Activated CD8-positive, alpha-beta memory T cell treated with anti-CD3 and anti-CD28 coated beads, Interleukin-2, amount 50 U/mL, for 4 hours (primary cell): ENCODE measurements at regions not wholly inside any gene's neighbourhood (a gene's known extent, or its start where the extent isn't known, plus 50 kb on each side); places are given as distances from the start of the nearest gene placed in this dataset.
"Not testable (repeated sequence)": the region's sequence is repeated elsewhere in the genome, so short reads cannot be mapped to it uniquely, and the experiment has no call there.

Experiments used
- DNase-seq: peaks from one replicate; pipeline ENCODE4 v3.0.0-alpha.2; 2020

DNA sequence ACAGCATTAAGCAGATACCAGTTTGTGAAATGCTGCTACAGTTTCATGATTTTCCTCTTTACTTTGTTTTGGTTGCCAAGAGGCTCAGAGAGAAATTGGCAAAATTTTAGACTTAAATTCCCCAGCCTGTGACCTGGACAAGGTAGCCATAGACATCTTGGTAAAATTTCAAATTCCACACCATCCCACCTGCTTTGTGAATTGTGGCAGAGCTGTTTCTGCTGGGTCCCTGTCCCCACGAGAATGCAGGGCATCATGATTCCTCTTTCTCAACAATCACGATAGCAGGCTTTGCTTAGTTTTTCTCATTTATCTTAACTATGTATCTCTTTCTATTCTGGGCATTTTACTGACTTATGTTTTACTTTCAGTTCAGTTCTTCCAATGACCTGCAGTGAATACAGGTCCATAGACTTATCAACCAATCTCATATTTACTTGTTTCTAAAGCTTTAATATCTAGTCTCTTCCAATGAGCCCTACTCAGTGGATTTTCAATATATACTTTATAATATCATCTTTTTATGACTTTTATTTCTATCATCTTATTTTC lies 351.6 kb downstream of the SOCS6 start:
- DNase-seq = no peak

DNA sequence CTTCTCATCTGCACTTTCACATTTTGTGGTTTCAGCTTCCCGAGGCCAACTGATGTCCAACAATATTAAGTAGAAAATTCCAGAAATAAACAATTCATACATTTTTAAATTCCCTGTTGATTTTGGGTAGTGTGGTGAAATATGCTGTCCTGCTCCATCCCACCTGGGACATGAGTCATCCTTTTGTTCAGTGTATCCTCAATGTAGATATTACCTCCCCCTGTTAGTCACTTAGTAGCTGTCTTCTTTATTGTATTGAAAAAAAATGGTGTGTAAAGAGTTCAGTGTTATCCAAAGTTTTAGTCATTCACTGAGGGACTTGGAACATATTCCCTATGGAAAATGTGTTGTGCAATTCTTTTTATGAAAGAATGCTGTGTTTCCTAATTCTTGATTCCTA lies 348.1 kb downstream of the SOCS6 start:
- DNase-seq = no peak

DNA sequence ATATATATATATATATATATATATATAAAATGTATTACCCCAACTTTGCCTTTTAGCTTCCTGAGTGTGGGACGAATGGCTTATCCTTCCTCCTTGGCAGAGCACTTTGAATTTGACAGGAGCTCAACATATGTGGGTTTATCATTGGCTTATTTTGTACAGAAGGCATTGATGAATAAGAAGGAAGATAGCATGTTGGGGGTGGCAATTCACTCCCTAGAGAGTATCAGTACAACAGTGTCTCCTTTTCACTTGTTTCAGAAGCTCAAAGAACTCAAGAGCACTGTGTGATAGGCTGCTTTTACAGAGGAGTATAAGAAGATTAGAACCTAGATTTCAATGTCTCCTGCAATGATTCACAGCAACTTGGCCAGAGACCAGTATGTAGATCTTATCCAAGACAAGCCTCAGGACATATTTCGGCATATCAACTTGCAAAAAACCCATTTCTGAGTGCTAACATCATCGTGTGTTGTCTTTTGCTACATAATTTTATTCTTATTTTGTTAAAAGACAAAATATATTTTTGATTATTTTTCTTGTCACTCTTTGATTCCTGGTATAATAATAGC lies 345.8 kb downstream of the SOCS6 start:
- no peak for DNase-seq

DNA sequence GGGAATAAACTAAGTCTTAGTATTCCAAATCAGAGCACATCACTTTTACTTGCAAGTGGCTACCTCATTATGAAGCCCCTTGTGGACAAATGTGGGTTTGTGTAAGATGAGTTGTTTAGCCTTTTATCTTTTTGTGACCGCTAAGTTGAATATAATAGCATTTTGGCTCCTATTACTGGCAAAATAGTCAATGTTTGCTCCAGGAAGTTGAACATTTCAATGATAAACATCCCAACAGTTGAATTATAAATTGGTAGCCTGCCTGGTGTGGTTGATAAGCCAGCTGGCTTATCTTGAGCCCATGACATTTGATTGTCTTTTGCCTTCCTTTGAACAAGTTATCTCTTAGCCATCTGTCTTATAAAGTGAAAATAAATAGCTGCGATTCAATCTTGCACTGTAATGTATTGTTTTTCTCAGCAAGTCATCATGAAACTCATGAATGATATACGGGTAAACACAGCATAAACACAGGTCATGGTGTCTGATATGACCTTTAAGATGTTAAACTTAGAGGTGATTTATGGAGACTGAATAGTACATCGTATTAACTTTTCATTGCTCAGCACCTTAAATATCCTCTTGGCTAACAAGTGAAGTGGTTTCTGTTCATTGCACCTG lies 338.4 kb downstream of the SOCS6 start:
- DNase-seq = no peak

DNA sequence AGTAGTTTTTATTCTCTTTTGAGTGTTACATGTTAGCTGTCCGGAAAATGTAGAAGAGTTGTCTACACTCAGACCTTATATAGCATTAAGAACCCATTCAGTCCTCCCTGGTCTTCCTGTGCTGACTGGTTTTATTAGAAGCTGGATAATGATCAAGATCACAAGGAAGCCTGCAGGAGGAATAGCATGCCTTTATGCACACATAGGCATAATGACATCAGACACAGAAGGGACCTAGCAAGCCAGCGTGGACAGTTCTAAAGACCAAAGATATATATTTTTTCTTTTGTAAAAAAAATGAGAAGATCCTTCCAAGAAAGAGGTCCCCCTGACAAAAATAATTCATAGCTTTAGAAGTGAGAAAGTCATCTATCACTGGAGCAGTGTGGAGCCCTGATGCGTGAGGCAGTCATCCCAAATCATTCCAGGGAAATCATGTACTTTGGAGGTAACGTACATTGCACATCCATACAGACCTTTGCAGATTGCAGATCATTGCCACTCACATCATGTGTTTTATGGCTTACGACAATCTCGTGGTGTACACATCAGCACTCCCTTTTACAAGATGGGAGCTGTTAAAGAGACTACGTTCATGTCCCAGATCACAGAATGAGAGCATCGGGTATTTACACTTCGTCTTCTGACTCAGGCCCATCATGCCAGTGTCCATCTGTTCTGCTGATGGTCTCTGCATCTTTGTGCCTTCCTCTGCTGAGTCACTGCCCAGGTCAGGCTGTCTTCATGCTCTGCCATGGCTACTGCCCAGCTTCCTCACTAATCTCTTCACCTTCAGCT lies 334.0 kb downstream of the SOCS6 start:
- no peak for DNase-seq

DNA sequence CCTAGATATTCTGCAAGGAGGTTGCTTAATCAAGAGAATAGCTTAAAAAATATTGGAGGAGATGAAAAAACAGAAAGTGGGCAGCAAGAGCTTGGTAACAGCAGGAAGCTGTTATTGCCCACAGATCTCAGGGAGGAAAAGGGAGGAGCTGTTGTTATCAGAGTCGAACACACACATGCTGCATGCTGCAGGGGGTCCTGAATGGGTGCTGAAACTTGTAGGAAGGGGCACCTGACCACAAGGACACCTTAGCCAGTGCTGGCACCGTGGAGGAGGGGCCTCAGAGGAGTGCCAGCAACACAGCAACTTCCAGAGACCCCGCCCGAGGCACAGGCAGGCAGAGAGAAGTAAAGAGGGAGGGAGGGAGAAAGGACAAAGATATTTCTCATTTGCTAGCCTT lies 332.9 kb downstream of the SOCS6 start:
- peak; percentile 17 for DNase-seq

DNA sequence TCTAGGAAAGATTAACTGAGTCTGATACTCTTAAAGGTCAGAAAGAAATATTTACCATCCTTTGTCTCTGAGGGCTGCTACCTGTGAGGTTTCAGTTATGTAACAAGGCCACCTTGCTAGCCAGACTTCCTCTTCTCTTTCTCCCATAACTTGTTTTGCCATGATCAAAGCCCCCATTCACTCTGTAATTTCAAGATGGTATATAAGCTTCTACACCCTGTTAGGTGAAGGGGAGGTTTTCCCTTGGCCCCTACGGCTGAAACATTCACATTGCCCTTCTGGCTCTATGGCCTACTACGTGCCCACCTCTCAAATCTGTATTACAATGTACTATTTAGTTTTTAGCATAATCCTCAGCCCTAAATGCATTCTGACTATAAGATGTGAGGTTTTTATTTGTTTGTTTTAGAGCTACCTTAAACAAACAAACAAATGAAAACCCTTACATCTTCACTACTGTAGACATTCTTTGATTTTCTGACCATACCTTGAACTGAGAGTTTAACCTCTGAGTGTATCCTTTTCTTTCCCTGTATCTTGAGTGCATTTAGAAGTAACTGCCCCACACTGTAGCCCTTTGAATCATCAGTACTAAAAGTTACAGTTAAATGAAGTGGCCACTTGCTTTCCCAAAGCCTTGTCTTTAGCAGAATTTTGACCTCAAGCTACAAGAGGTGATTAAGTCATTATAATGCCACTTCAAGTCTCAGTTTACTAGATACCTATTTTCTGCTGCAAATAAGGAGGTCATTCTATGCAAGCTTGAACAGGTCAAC lies 332.2 kb downstream of the SOCS6 start:
- no peak for DNase-seq

DNA sequence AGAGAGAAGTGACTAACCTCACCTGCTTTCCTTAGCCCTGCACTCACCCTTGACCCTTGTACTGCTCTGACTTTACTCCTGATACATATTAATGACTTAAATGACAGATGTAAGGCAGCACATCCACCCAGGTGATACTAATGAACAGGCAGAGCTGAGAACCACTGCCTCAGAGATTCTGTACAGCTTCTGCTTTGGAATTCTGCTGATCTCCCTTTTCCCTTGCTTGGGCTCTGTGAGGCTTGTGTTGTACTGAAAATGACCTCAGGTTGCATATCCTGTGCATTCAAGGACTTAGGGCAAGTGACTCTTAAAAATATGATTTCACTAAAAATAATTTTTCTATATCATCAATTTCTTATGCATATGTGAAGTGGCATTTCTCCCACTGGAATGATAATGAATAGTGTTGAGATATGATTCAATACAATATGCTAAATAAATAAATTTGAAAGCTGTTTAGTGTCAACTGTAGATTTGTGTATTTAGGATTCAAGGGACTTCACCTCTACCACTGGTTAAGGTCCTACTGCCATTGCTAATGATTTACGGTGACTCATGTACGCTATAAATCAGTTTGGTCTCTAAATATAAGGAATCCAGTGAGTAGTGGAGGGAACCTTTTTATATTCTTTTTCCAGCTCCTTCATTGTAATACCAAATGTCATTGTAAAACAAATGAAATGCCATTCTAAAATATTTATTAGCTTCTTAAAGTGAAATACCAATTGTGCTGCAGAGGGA lies 328.3 kb downstream of the SOCS6 start:
- DNase-seq = no peak

DNA sequence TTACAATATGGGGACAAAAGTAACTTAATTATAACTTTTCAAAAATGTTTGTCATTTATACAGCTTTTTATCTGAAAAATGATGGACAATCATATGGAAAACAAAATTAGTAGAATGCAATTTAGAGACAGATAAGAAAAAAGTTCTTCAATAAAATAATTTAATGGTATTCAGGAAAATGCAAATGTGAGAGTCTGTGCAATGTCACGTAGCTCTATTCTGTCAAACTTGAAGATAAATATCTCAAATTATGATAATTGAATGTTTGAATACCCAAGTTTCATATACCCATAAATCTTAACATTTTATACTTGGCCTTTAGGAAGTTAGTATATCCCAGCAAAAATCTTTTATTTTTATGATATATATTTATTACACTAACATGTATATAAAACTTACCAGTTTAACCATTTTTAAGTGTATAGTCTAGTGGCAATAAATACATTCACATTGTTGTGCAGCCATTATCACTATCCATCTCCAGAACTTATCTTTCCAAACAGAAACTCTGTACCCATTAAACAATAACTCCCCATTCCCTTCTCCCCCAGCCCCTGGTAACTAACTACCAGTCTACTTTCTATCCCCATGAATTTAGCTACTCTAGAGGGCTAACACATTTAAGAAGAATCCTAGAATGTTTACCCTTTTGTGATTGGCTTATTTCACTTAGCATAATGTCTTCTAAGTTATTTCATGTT lies 311.5 kb downstream of the SOCS6 start:
- no peak for DNase-seq

DNA sequence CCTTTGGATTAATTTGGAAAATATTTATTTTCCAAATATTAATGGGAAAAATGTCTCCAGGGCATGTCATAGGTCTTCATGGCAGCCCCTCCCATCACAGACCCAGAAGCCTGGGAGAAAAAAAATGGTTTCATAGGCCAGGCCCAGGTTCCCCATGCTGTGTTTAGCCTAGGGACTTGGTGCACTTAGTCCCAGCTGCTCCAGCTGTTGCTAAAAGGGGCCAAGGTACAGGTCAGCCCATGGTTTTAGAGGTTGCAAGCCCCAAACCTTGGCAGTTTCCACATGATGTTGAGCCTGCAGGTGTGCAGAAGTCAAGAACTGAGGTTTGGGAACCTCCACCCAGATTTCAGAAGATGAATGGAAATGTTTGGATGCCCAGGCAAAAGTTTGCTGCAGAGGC lies 309.6 kb downstream of the SOCS6 start:
- no peak for DNase-seq

DNA sequence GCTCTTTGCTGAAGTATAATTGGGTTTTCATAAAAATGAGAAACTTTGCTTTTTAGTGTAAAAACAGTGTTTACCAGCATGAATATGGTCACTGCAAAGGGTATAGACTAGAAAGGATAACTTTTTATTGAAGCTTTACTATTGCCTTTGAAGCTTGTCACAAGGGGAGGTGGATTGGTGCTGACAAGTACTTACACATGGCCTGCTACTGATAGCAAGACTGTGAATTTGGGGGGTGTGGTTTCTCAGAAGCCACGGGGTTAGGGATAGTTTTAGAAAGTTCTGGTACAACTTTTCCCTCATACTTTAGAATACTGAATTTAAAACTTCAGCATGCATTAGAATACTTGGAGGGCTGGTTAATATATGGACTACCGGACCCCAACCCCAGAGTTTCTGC lies 294.1 kb downstream of the SOCS6 start:
- DNase-seq = no peak

DNA sequence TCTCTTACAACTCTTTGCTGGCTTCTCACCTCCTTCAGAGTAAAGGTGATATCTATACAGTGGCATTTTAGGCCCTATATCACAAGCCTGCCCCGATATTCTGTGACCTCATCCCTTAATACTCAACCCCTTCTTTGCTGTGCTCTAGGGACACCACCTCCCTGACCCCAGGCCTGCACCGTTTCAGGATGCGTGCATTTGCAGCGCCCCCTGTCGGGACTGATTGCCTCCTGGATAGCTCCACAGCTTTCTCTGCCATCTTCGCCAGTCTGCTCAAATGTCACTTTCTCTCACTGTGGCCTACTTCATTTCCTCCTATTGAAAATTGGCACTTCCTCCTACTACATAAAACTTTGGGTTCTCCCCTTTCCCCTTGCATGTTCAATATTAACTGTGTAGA lies 289.6 kb downstream of the SOCS6 start:
- DNase-seq = no peak

DNA sequence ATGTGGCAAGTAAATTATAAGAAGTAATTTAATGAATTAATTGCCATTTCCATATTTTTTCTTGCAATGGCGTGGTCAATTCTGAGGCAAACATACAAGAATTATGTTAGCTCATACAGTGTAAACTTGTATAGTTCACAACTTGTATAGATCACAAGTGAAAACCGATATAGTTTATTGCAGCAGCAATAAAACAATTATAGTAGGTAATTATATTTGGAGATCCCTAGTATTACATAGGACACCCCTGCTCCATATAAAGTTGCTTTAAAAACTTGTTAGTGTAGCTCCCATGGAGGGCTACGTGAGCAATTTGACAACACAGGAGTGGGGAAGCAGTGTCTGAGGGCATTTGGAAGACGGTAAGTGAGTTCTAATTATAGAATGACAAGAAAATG lies 288.2 kb downstream of the SOCS6 start:
- no peak for DNase-seq

DNA sequence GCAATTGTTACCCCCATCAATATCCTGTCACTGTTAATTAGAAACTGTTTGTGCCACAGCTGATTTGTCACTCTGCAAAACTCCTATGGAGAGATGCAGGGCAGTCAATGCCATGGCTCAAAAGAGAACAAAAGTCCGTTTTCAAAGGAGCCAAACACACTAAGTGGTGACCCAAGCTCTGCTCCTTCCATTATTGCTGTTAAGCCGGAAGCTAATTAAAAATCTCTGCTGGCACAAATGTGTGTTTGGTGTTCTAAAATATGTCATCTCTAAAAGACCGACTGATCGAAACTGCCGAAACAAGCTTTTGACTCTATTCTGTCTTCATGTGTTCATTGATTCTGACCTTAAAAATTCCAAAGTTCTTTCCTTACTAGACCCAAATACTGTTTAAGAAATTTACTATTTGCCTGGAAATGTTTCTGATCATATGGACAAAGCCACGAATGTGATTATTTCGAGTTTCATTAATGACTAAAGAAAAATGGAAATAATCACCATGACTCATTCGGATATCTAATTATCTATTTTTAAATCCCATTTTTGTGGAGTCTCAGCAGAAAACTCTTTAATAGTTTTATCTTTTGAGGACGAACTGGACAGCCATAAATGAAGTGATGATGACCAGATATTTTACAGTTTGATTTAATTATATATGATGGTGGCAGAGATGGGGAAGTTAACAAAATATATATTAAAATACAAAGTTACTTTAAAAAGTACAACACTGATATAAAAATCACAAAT lies 287.6 kb downstream of the SOCS6 start:
- DNase-seq = no peak

DNA sequence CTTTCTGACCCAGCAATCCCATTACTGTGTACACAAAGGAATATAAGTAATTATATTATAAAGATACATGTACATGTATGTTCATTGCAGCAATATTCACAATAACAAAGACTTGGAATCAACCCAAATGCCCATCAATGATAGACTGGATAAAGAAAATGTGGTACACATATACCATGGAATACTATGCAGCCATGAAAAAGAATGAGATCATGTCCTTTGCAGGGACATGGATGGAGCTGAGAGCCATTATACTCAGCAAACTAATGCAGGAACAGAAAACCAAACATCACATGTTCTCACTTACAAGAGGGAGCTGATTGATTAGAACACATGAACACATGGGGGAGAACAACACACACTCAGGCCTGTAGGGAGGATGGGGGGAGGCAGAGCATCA lies 286.1 kb downstream of the SOCS6 start:
- DNase-seq = not testable (repeated sequence)

DNA sequence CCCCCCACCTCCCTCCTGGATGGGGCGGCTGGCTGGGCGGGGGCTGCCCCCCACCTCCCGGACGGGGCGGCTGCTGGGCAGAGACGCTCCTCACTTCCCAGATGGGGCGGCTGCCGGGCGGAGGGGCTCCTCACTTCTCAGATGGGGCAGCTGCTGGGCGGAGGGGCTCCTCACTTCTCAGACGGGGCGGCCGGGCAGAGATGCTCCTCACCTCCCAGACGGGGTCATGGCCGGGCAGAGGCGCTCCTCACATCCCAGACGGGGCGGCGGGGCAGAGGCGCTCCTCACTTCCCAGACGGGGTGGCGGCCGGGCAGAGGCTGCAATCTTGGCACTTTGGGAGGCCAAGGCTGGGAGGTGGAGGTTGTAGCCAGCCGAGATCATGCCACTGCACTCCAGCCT lies 280.8 kb downstream of the SOCS6 start:
- not testable (repeated sequence) for DNase-seq

DNA sequence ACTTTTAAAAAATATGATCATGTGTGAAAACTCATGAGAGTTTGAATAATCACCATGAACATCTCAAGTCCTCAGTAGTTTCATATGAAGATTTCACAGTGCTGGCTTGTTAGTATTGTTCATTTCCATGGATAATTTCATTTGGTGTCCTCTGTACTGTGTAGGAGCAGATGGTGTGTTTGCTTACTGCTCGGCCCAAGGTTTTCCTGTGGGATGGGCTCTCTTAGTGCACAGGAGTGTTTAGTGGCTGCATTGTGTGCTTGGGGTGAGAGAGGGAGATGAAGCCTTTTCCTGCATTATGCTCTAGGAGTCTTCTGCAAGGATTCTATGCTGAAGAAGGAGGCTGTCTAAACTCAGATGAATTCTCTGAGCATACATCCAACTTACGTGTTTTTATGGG lies 270.6 kb downstream of the SOCS6 start:
- no peak for DNase-seq

DNA sequence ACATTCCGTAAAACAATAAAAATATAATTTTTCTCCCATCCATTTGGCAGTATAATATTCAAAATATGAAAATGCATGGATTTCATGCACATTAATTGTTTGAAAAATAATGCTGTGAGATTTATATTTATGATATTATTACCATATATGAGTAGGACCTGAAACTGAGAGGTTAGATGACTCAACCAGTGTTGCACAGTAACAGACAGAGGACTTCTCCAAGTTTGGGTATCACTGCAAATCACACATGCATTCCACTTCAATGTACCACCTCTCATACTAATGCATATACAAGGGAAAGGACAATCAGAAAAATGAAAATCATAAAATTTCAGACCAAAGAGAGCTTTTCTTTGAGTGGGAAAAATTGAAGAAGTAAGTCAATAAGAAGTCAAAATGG lies 269.5 kb downstream of the SOCS6 start:
- no peak for DNase-seq

DNA sequence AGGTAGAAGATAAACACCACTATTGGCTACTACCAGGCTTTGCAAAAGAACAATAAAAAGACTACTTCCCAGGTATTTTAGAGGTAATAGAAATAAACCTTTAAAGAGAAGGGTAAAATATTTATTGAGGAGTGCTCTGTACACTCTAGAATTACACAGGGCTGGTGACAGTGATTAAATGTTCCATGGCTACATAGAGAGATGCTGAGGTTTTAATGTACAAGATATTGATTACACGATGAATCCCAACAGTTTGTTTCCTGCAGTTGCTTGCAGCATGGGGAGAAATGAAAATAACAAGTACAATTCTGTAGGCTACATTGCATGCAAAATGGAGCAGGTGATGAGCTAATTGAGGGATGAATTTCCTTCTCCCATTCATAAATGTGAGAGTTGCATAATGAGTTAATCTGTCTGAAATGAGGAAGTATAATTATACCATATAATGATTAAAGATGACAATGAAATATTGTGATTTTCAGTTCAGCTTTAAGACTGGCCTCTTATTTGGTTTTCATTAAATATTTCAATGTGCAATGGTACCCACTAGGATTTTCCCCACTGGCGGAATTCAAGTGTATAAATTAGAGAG lies 266.1 kb downstream of the SOCS6 start:
- no peak for DNase-seq

DNA sequence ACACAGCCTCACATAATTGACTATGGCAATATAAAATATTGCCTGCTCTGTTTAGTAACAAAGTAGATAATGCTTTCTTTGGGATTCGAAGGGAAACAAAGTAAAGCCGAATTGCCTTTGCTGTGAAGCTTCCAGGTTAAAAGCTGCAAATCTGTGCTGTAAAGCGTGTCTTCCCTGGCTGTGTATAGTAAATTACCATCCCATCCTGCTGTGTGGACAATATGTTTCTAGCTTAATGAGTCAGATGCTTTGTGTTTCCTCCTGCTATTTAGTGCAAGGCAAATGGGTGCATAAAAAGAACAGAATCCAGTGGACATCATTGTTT lies 265.1 kb downstream of the SOCS6 start:
- DNase-seq = no peak
